ENCODE measurements at regions not wholly inside any gene's neighbourhood (a gene's known extent, or its start where the extent isn't known, plus 50 kb on each side); places are given as distances from the start of the nearest gene placed in this dataset.
"Not testable (repeated sequence)": the region's sequence is repeated elsewhere in the genome, so short reads cannot be mapped to it uniquely, and the experiment has no call there.

DNA sequence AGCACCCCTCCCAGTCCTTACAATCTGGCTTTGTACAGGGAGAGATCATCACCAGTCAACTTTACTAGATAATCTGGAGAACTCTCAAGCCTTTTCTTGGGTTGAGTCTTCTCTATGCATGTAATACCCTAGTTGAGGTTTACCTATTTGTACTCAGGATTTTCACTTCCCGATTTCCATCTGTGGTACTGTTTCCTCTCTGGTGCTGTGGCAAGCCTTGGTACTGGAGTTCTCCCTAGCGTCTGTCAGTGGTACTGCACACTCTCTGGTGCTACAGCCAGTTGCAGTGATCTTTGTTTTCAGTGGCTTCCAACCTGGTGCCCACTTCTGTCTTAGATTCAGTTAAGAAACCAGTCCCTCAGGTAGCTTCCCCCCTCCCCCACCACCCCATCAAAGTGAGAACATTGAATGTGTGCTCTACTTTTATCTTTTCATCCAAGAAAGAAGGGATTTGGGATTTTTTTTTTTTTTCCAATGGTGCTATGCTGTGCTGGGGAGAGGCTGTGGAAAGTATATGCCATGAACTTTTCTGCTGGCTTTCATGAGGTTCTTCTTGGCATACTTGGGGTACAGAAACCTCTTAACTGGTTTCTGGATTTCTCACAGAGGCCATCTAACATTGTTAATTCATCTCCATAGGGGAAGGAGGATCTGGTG, 69.4 kb upstream of the EVL start:
- peak; percentile 71 for DNase-seq

DNA sequence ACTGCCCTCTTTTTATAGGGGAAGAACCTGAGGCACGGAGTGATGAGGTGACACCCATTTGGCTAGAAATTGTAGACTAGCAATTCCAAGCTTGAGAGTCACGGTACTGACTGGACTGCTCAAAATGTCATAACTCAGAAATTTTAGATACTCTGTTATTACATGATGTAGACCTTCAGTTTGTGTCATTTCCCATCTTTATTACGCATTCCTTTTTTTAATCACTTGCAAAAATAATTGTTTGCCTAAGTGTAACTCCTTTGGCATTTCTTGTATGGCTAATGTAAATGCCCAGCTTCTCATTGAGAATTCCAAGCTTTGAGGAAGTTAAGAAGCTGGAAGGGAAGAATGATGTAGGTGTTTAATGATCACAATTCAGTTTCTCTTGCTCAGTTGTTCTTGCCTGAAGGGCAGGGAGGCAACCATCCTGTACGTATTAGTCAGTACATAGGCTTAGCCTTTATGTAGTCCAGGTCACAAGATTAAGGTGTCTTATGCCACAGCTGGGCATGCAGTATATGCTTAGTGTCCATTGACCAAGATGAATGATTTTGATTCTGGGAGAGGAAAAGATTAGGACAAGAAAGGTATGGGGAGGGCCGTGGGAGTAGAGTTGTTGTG, 68.2 kb upstream of the EVL start:
- DNase-seq: no peak

DNA sequence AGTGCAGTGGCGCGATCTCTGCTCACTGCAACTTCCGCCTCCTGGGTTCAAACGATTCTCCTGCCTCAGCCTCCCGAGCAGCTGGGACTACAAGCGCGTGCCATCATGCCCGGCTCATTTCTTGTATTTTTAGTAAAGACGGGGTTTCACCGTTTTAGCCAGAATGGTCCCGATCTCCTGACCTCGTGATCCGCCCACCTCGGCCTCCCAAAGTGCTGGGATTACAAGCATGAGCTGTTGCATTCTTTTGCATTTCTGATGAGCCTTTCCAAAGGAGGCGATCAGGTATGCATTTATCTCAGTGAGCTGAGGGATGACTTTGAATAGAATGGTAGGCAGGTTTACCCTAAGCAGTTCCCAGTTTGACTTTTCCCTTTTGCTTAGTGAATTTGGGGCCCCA, 64.8 kb upstream of the EVL start:
- not testable (repeated sequence) for DNase-seq

DNA sequence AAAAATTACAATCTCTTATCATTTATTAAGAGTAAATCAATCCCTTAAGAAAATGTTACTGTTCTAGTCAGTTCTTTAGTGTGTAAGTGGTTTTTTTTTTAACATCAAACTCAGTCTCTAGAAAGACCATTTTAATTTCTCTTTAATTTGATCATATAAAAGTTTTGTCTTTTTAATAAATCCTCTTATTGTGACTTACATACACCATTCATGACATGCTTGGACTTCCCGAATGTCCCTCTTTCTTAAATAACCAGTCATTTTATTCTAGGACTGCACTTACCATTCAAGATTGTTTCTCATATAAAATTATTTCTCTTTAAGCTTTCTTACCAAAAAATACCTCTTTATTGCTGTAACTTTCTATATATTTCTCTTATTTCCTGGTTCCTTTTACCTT, 60.8 kb upstream of the EVL start:
- DNase-seq: no peak

DNA sequence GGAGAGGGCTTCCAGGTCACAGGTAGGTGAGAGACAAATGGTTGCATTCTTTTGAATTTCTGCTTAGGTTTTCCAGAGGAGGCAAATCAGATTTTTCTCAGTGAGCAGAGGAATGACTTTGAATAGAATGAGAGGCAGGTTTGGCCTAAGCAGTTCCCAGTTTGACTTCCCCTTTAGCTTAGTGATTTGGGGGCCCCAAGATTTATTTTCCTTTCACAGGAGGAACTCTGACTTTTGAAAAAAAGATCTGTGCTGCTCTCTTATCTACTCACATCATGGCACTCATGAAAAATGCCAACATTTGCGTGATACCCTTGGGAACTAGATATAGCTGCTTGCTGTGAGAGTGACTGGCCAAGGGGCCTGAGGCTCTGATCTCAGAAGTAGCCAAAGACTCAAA, 58.0 kb upstream of the EVL start:
- DNase-seq: no peak

DNA sequence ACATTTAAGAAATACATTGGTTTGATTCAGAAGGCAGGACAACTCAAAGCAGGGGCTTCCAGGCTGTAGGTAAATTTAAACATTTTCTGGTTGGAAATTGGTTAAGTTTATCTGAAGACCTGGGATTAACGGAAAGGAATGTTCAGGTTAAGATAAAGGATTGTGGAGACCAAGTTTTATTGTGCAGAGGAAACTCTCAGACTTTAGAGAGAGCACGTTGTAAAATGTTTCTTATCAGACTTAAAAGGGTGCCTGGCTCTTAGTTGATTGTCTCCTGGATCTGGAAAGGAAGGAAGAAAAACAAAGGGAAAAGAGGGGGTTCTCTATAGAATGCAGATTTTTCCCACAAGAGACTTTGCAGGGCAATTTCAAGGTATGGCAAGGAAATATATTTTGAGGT, 55.4 kb upstream of the EVL start:
- not testable (repeated sequence) for DNase-seq

DNA sequence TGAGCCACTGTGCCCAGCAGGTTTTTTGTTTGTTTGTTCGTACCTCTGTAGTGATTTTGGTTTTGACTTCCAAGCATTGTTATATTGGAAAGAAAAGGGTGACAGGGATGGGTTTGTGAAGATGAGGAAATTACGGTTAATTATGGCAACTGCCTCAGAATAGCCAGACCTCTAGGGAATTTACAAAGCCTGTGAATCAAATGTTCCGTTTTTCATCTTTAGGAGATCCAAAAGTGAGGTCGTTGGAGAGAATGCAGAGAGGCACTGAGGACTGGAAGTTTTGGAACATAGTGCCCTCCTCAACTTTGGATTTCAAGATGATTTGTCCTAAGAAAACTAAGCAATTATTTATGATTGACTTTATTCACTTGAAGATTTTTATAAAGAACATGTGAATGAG, 54.5 kb upstream of the EVL start:
- DNase-seq: no peak

DNA sequence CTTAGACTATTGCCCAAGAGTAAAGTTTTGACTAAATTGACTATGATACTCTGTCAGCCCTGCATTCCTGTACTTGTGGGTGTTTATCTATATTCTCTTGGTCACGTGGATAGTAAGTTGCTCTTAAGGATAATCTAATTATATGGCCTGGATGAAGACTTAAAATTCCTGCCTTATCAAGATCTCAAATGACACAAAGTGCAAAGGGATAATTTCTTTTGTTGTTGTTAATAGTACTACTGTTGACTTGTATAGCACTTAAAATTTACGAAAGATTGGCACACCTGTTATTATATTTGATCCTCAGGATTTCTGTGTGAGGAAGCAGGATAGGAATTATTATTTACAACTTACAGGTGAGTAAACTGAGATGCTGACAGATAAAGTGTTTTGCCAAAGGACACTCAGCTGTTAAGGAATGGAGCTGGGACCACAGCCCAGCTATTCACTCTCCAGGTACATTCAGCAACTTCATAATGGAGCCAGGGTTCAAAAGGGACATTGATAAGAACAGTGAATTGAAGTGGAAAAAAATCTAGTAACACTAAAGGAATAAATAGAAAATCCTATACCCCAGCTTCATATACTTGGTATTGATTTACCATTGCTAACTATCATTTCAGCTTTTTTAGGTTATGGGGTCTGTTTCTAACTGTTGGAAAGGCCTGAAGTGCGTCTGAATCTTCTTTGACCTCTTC, 53.4 kb upstream of the EVL start:
- DNase-seq: no peak

DNA sequence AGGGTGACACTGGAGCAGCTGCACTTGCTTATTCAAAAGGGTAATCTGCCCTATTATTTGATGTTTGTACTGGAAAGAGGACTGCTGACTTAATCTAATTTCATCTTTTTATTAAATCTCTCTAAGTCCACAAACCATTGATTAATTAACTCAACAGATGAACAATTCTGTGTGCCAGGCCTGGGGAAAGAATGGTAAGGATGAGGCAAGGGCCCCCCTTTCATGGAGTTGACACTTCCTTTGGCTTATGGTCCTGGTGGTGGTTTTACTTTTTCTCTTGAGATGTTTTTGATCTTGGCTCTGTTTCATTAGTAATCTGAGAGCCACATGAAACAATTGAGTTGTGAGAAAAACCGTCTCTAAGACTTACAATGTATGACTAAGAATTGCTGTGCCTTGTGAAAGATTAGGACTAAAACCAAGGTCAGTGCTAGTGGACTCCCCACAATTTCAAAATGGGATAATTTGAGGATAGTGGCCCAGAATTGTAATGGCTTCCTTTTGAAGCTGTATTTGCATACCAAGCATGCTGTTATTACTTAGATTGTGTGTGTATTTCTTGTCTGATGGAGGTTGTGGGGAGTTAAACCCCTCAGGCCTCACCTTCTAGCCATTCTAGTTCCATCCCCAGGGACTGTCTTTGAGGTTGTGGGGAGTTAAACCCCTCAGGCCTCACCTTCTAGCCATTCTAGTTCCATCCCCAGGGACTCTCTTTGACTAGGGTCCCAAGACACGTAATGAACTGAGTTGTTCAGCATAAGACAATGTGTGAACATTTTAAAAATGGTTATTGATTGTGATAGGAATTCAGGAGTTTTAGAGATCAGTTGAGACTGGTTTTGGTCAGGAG, 52.5 kb upstream of the EVL start:
- DNase-seq: no peak

DNA sequence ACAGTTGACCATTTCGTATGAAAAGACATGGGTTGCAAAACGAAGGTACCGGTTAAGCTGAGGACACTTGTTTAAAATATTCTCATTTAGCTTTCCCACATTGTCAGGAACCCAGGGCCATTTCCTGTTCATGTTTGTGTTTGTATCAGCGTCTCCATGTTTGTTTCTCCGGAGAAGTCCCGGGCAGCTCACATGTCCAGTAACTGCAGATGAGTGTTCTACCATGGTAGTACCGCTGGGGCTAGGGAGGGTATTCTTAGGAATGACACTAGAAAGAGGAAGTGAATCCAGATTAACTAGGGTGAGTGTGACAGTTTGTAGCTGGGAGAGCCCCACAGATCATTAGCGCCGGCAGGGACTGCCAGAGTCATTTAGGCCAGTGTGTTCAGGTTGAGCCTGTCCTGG, 50.0 kb upstream of the EVL start:
- DNase-seq: no peak
